GM12878 (cell line): ENCODE measurements at regions not wholly inside any gene's neighbourhood (a gene's known extent, or its start where the extent isn't known, plus 50 kb on each side); places are given as distances from the start of the nearest gene placed in this dataset.

ENCODE experiments used
- BCLAF1 ChIP-seq: fragments of 450-650 bp; IDR thresholded peaks from 2 replicates; pipeline ENCODE4 v1.6.1; 2017; ENCODE audit warnings: antibody characterized with exemption, mild to moderate bottlenecking, moderate library complexity
- CBX3 ChIP-seq: fragments of 200-600 bp; sonication (generic); IDR thresholded peaks from 2 replicates; pipeline ENCODE4 v1.6.1; 2016; ENCODE audit warnings: low read depth, borderline replicate concordance
- E4F1 ChIP-seq: fragments of 450-650 bp; IDR thresholded peaks from 2 replicates; pipeline ENCODE4 v1.6.1; 2018; ENCODE audit warnings: borderline replicate concordance, mild to moderate bottlenecking; ENCODE audit not compliant: partially characterized antibody
- IRF5 ChIP-seq: fragments of 450-650 bp; IDR thresholded peaks from 2 replicates; pipeline ENCODE4 v1.6.1; 2017; ENCODE audit warnings: borderline replicate concordance
- LARP7 ChIP-seq: fragments of 450-650 bp; IDR thresholded peaks from 2 replicates; pipeline ENCODE4 v1.6.1; 2017; ENCODE audit warnings: mild to moderate bottlenecking
- NFXL1 ChIP-seq: fragments of 450-650 bp; IDR thresholded peaks from 2 replicates; pipeline ENCODE4 v1.6.1; 2017; ENCODE audit warnings: antibody characterized with exemption, mild to moderate bottlenecking, borderline replicate concordance
- NR2C2 ChIP-seq: IDR thresholded peaks from 2 replicates; pipeline ENCODE4 v1.6.1; 2011; ENCODE audit warnings: borderline replicate concordance, low read depth; ENCODE audit not compliant: control insufficient read depth, insufficient read length

- TF ChIP-seq E4F1 (no peak), BCLAF1 (no peak), LARP7 (no peak), NR2C2 (no peak), IRF5 (no peak), NFXL1 (no peak), CBX3 (no peak)
Observed at GRCh38 chr7:52791176-52791700, 244.2 kb upstream of the POM121L12 start (continued).
